ENCODE measurements at regions not wholly inside any gene's neighbourhood (a gene's known extent, or its start where the extent isn't known, plus 50 kb on each side); places are given as distances from the start of the nearest gene placed in this dataset.

- Histone ChIP-seq H3K4me2 (ENCODE audit: low read depth, low read length) (no peak overlapping the region), H3K36me3 (replicated peaks in 1 of 2; ENCODE audit: control insufficient read depth in 1 of 2, insufficient read depth in 2 of 2, low read length in 2 of 2) (no peaks in the 10 kb centered on the region), H3K9ac (ENCODE audit: insufficient read depth, low read depth, low read length) (no peak overlapping the region), H3K27ac (ENCODE audit: extremely low read length, insufficient read depth, low read length) (no peak overlapping the region), H3K27me3 (ENCODE audit: control insufficient read depth in 1 of 2, insufficient read depth in 2 of 2, low read length in 2 of 2) (peaks cover 0 to 1% of the 10 kb centered on the region in 2 experiments; a peak in 1 of 5 replicates), H3K79me2 (ENCODE audit: insufficient read depth, low read length) (no peaks in the 10 kb centered on the region), H3K4me1 (ENCODE audit: insufficient read depth, low read length) (no peaks in the 10 kb centered on the region), H3K9me3 (ENCODE audit: low read length) (no peaks in the 10 kb centered on the region), H2AFZ (ENCODE audit: low read length) (no peak overlapping the region), H3K4me3 (replicated peaks in 1 of 3; ENCODE audit: insufficient read depth in 1 of 3, low read depth in 2 of 3, low read length in 3 of 3) (no peak overlapping the region), H4K20me1 (ENCODE audit: insufficient read depth, low read length) (no peaks in the 10 kb centered on the region)
- no peak for DNase-seq (ENCODE audit: low spot score)
- no peak for ATAC-seq
- no peak for TF ChIP-seq SOX5 (CRISPR knock-in tag; IDR thresholded peaks at IDR 0.05; ENCODE audit: borderline replicate concordance)
- TF ChIP-seq REST (IDR thresholded peaks at IDR 0.05; ENCODE audit: borderline replicate concordance in 1 of 2, low read depth in 1 of 2, low read length in 2 of 2), result peak in 1 of 2 experiments; percentile 55; a peak in 2 of 4 replicates
- CTCF ChIA-PET (ENCODE audit: low intra/inter-chr PET ratio, low total read pairs), result no interaction called here
- intact Hi-C loops (cut with micrococcal nuclease; ENCODE audit: unreplicated experiment) (no loop called here), in situ Hi-C loops (cut with HindIII; ENCODE audit: extremely low pct_ligation_motif_present, low pct_unique_long_range_greater_than_20kb) (no loop called here)
- WGBS (ENCODE audit: low lambda C conversion rate), result 0% methylated on average over 2 of the region's 2 CpGs
- POLR2A ChIA-PET, result no interaction called here
- no TSS peak for BruUV-seq (replicated peaks)
- FAIRE-seq, result no peak
These were observed 141.1 kb upstream of the MGMT start for GRCh38 chr10:129325893-129326292.

DNA sequence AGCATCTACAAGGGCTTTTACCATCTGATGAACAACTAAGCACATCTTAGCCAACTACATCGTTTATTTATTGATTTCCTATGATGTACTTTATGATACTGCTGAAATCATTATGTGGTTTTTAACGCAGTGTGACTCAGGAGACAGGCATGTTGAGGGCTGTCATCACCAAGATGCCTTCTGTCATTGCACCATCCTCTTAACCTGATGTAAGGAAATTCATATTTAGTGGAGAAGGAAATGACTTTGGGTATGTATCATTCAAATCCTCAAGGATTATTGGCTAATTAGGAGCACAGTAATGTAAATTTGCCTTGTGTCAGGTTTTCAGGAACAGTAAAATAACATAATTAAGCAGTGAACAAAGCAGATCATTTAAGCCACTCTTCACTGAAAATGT is 138.5 kb upstream of the MGMT start:
- no peaks in the 10 kb centered on the region for H3K79me2 ChIP-seq (ENCODE audit: insufficient read depth, low read length)
- CTCF ChIA-PET (ENCODE audit: low intra/inter-chr PET ratio, low total read pairs), result no interaction called here
- no peak overlapping the region for H3K4me2 ChIP-seq (ENCODE audit: low read depth, low read length)
- no peak overlapping the region for H3K4me3 ChIP-seq (replicated peaks in 1 of 3; ENCODE audit: insufficient read depth in 1 of 3, low read depth in 2 of 3, low read length in 3 of 3)
- H3K9me3 ChIP-seq (ENCODE audit: low read length), result no peaks in the 10 kb centered on the region
- intact Hi-C loops (cut with micrococcal nuclease; ENCODE audit: unreplicated experiment), result no loop called here
- no peaks in the 10 kb centered on the region for H3K36me3 ChIP-seq (replicated peaks in 1 of 2; ENCODE audit: control insufficient read depth in 1 of 2, insufficient read depth in 2 of 2, low read length in 2 of 2)
- no TSS peak for BruUV-seq (replicated peaks)
- no peaks in the 10 kb centered on the region for H4K20me1 ChIP-seq (ENCODE audit: insufficient read depth, low read length)
- 7% methylated on average over 2 of the region's 2 CpGs for WGBS (ENCODE audit: low lambda C conversion rate)
- no peak overlapping the region for H3K27ac ChIP-seq (ENCODE audit: extremely low read length, insufficient read depth, low read length)
- no peak overlapping the region for H2AFZ ChIP-seq (ENCODE audit: low read length)
- FAIRE-seq (no peak), ATAC-seq (no peak), DNase-seq (ENCODE audit: low spot score) (no peak)
- POLR2A ChIA-PET, result no interaction called here
- no peak overlapping the region for H3K9ac ChIP-seq (ENCODE audit: insufficient read depth, low read depth, low read length)
- in situ Hi-C loops (cut with HindIII; ENCODE audit: extremely low pct_ligation_motif_present, low pct_unique_long_range_greater_than_20kb), result no loop called here
- no peaks in the 10 kb centered on the region for H3K4me1 ChIP-seq (ENCODE audit: insufficient read depth, low read length)
- H3K27me3 ChIP-seq (ENCODE audit: control insufficient read depth in 1 of 2, insufficient read depth in 2 of 2, low read length in 2 of 2), result peaks cover 0 to 4% of the 10 kb centered on the region in 2 experiments; a peak in 2 of 5 replicates
- TF ChIP-seq BRF2 (CRISPR knock-in tag; IDR thresholded peaks at IDR 0.05) (no peak), THYN1 (CRISPR knock-in tag; IDR thresholded peaks at IDR 0.05; ENCODE audit: borderline replicate concordance, low read depth) (no peak), NCOR1 (IDR thresholded peaks at IDR 0.05; ENCODE audit: borderline replicate concordance, low read length) (no peak), ZNF841 (CRISPR knock-in tag; IDR thresholded peaks at IDR 0.05; ENCODE audit: borderline replicate concordance) (no peak), ZNF263 (CRISPR knock-in tag; IDR thresholded peaks at IDR 0.05) (no peak), MED8 (CRISPR knock-in tag; IDR thresholded peaks at IDR 0.05; ENCODE audit: insufficient replicate concordance) (no peak), ZC3H4 (CRISPR knock-in tag; IDR thresholded peaks at IDR 0.05; ENCODE audit: borderline replicate concordance) (no peak), TSC22D2 (CRISPR knock-in tag; IDR thresholded peaks at IDR 0.05; ENCODE audit: borderline replicate concordance) (no peak), FOXP4 (CRISPR knock-in tag; IDR thresholded peaks at IDR 0.05) (no peak)

All from HepG2 (cell line).